T47D (cell line): ENCODE measurements at regions not wholly inside any gene's neighbourhood (a gene's known extent, or its start where the extent isn't known, plus 50 kb on each side); places are given as distances from the start of the nearest gene placed in this dataset.
"Not testable (repeated sequence)": the region's sequence is repeated elsewhere in the genome, so short reads cannot be mapped to it uniquely, and the experiment has no call there.

Source experiments
- DNase-seq, 2 experiments: peaks; one replicate each; pipeline versions ENCODE4 v3.0.0 to v3.0.0-alpha.2; 2011 to 2012; ENCODE audit warnings: low read depth in 1 of 2, low spot score in 1 of 2
- JUND ChIP-seq: IDR thresholded peaks from 2 replicates; pipeline ENCODE4 v1.6.1; 2012; ENCODE audit warnings: low read depth
- in situ Hi-C: cut with HindIII; loops from 2 replicates; pipeline ENCODE4 v1.10.0; 2016; ENCODE audit warnings: low sequenced_read_pairs, low pct_unique_long_range_greater_than_20kb

DNA sequence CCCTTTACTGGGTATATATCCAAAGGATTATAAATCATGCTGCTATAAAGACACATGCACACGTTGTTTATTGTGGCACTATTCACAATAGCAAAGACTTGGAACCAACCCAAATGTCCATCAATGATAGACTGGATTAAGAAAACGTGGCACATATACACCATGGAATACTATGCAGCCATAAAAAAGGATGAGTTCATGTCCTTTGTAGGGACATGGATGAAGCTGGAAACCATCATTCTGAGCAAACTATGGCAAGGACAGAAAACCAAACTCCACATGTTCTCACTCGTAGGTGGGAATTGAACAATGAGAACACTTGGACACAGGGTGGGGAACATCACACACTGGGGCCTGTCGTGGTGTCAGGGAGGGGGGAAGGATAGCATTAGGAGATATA is 59.2 kb downstream of the CXorf49B start:
- in situ Hi-C loops, DNase-seq: not testable (repeated sequence)

DNA sequence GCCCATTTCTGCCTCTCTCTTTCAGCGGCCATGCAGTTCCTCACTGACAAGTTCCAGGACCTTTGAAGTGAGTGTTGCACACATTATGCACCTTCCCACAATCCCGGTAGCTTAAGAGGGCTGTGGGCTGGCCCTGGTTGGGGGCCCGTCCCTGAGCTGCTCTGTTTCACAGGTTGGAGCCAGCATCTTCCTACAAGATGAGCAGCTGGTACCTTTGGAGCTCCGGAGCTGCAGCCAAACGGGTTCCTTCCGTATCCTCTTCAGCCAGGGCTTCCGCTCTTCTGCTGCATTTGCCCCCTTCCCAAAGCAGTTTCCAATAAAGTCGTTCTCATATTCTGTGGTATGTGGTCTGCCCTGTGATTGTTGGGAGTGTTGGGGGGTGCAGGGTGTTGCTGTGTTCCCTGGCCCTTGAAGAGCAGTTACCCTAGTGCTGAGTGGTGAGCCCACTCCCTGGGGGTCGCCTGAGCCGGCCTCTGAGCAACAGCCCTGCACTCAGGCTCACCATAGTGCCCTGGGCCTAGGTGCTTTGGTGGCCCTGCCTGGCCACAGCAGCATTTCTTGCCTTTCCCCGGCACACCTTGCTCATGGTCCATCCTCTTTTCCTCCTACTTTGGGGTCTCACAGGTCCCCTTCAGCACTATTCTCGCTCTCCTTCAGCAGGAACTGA is 60.4 kb downstream of the CXorf49B start:
- DNase-seq: no peak
- in situ Hi-C loops: no loop called here
- TF ChIP-seq JUND: no peak

DNA sequence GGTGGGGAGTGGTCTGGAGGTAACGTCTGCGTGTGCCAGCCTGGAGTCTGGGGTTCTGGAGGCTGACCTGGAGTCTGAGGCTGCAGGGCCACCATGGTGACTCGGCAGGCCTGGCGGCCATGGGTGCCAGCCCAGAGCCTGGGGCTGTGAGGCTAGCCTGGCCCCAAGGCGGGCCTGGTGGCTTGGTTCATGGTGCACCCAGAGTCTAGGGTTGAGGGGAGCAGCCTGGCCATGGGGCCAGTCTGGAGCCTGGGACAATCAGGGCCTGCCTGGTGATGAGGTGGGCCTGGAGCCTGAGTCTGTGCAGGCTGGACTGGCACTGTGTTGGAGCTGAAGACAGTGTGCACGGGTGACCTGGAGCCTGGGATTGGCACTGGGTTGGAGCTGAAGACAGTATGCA is 64.9 kb downstream of the CXorf49B start:
- TF ChIP-seq JUND: no peak
- in situ Hi-C loops: no loop called here
- DNase-seq: no peak

DNA sequence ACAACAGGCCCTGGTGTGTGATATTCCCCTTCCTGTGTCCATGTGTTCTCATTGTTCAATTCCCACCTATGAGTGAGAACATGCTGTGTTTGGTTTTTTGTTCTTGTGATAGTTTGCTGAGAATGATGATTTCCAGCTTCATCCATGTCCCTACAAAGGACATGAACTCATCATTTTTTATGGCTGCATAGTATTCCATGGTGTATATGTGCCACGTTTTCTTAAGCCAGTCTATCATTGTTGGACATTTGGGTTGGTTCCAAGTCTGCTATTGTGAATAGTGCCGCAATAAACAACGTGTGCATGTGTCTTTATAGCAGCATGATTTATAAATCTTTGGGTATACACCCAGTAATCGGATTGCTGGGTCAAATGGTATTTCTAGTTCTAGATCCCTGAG is 72.6 kb upstream of the NHSL2 start:
- in situ Hi-C loops: not testable (repeated sequence)

DNA sequence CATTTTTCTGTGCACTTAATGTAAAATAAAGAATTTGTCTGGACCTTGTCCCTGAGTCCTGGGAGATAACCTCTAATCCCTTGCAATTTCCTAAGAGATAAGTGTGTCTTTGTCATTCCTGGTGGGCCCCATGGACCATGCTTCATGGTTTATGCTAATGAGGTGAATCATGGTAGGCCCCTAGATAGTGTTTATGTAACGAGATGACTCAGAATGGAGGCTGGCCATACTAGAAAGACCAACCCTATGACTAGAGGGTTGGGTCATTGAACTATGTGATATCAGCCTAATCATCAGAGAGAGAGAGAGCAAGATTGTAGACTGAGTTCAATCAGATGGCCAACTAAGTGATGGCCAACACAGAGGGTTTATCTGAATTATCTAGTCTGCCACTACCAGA is 64.2 kb upstream of the NHSL2 start:
- in situ Hi-C loops: no loop called here
- no peak for TF ChIP-seq JUND
- no peak for DNase-seq

More for the DNA sequence above, 72.6 kb upstream of the NHSL2 start:
- DNase-seq: not testable (repeated sequence)

DNA sequence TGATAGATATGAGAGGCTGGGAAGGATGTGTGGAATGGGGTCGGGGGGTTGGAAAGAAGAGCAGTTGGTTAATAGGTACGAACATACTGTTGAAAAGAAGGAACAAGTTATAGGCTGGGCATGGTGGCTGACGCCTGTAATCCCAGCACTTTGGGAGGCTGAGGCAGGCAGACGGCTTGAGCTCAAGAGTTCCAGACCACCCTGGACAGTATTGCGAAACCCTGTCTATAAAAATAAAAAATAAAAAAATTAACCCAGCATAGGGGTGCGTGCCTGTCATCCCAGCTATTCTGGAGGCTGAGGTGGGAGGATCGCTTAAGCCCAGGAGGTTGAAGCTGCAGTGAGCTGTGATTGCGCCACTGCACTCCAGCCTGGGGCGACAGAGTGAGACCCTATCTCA is 58.5 kb upstream of the NHSL2 start:
- TF ChIP-seq JUND: no peak
- in situ Hi-C loops: no loop called here
- no peak for DNase-seq

DNA sequence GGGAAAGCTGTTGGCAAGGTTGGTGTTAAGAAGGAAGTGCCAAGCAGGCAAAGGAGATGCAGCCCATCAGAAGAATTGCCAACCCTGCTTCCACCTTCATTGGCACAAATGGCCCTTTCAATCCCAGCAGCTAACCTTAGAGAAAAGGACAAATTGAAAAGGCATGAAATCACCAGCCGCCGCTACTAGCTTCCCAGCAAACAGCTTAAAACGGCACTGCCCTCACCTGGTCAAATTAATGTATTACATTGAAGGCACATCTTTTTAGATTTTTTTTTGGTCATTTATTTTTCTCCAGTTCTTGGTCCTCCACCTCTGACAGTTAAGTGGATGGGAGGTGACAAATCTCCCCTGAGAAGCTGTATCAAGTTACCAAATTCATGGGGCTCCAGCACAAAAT is 51.0 kb upstream of the NHSL2 start:
- in situ Hi-C loops: no loop called here
- peak in 1 of 2 experiments; percentile 36 for DNase-seq
- no peak for TF ChIP-seq JUND
